Activated CD8-positive, alpha-beta memory T cell treated with anti-CD3 and anti-CD28 coated beads for 1 hour (primary cell): ENCODE measurements at regions not wholly inside any gene's neighbourhood (a gene's known extent, or its start where the extent isn't known, plus 50 kb on each side); places are given as distances from the start of the nearest gene placed in this dataset.

Experiments used
- DNase-seq, 2 donors: peaks; one replicate each; pipeline ENCODE4 v3.0.0-alpha.2; 2020; ENCODE audit warnings: low read depth in 1 of 2; ENCODE audit errors: extremely low read depth in 1 of 2

- no peak for DNase-seq
These were observed 113.1 kb upstream of the GDF10 start for GRCh38 chr10:47186941-47187340.

GRCh38 chr10:47187592-47187991 is 112.4 kb upstream of the GDF10 start:
- no peak for DNase-seq

- no peak for DNase-seq
These were observed 111.8 kb upstream of the GDF10 start for GRCh38 chr10:47188156-47188555.

GRCh38 chr10:47189802-47190201 is 110.2 kb upstream of the GDF10 start:
- no peak for DNase-seq

- DNase-seq, result no peak
These were observed 109.7 kb upstream of the GDF10 start for GRCh38 chr10:47190301-47190700.

- no peak for DNase-seq
These were observed 109.1 kb upstream of the GDF10 start for GRCh38 chr10:47190802-47191450.

GRCh38 chr10:47192273-47192672 is 107.7 kb upstream of the GDF10 start:
- DNase-seq, result no peak

- no peak for DNase-seq
These were observed 106.3 kb upstream of the GDF10 start for GRCh38 chr10:47193666-47194065.

- DNase-seq, result no peak
These were observed 104.6 kb upstream of the GDF10 start for GRCh38 chr10:47195274-47195885.

GRCh38 chr10:47196691-47197090 is 103.3 kb upstream of the GDF10 start:
- DNase-seq, result no peak

GRCh38 chr10:47198221-47198620 is 101.8 kb upstream of the GDF10 start:
- DNase-seq, result no peak

- no peak for DNase-seq
These were observed 94.8 kb upstream of the GDF10 start for GRCh38 chr10:47205192-47205591.

GRCh38 chr10:47206449-47207280 is 93.3 kb upstream of the GDF10 start:
- no peak for DNase-seq

GRCh38 chr10:47207281-47207615 is 92.7 kb upstream of the GDF10 start:
- no peak for DNase-seq

GRCh38 chr10:47207894-47208469 is 92.0 kb upstream of the GDF10 start:
- DNase-seq, result no peak

GRCh38 chr10:47209466-47209865 is 90.5 kb upstream of the GDF10 start:
- no peak for DNase-seq

- DNase-seq, result no peak
These were observed 85.5 kb upstream of the GDF10 start for GRCh38 chr10:47214520-47214919.

- DNase-seq, result no peak
These were observed 82.9 kb upstream of the GDF10 start for GRCh38 chr10:47217113-47217512.

GRCh38 chr10:47218803-47219202 is 81.2 kb upstream of the GDF10 start:
- DNase-seq, result no peak

- no peak for DNase-seq
These were observed 77.5 kb upstream of the GDF10 start for GRCh38 chr10:47222461-47222860.

- DNase-seq, result no peak
These were observed 76.8 kb upstream of the GDF10 start for GRCh38 chr10:47223236-47223635.
